Right hindlimb (tissue), 1 donor: ENCODE measurements at regions not wholly inside any gene's neighbourhood (a gene's known extent, or its start where the extent isn't known, plus 50 kb on each side); places are given as distances from the start of the nearest gene placed in this dataset.

Experiments used
- DNase-seq: peaks from one replicate; pipeline ENCODE4 v3.0.0-alpha.2; 2018

- DNase-seq, result no peak
Observed at GRCh38 chr7:47724335-47724982, 142.5 kb upstream of the TNS3 start.

- no peak for DNase-seq
Observed at GRCh38 chr7:47722126-47722525, 140.2 kb upstream of the TNS3 start.

DNA sequence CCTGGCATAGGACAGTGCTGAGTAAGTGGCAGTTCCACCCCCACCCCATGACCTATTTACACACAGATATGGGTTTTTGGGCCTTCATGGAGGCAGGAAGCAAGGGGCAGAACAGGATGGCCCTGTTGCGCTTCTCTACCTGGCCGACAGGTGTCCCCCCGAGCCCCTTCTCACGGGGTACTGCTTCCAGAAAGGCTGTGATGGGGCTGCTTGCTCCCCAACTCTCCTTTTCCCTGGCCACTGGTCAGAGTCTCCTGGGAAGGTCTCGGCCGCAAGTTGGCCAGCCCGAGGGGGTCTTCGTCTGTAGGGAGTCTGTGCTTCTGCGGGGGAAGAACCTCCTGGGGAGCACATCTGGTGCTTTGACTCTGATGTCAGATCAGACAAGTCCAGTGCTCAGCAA, 139.8 kb upstream of the TNS3 start:
- no peak for DNase-seq

DNA sequence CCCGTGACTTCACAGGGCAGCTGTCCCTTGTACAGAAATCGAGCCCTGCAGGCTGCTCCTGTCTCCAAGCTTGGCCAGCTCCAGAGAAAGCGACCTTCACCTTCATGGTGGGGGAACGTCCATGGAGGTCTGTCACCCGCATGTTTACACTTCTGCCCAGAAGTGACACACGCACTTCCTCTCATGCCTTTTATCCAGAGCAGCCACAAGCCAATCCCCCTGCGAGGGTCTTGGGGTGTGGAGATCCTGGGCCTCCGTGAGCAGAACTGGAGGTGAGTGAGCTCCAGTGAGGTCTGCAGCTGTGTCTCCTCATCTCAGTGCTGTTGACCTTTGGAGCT, 139.0 kb upstream of the TNS3 start:
- no peak for DNase-seq

GRCh38 chr7:47720141-47720906, 138.4 kb upstream of the TNS3 start:
- peak; percentile 88 for DNase-seq

GRCh38 chr7:47719675-47720074, 137.8 kb upstream of the TNS3 start:
- no peak for DNase-seq

GRCh38 chr7:47715631-47716068, 133.7 kb upstream of the TNS3 start:
- no peak for DNase-seq

GRCh38 chr7:47714669-47715607, 133.0 kb upstream of the TNS3 start:
- no peak for DNase-seq

- no peak for DNase-seq
Observed at GRCh38 chr7:47713595-47713994, 131.7 kb upstream of the TNS3 start.

DNA sequence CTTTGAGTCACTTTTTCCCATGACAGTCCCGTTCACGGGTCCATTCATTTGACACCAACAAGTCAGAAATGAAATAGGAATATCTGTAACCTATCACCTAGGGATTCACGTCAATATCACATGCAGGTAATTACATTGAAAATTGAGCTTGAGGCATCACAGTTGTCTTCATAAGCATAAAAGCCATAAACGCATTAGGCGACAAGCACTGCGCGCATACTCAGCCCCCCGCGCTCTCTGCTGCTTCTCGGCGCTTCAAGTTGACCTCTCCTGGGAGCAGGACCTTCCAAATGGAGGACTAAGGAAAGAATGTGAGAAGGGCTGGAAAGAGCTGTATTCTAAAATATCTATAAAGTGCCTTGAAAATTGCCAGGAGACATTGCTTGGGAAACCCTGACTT, 130.5 kb upstream of the TNS3 start:
- DNase-seq, result no peak

DNA sequence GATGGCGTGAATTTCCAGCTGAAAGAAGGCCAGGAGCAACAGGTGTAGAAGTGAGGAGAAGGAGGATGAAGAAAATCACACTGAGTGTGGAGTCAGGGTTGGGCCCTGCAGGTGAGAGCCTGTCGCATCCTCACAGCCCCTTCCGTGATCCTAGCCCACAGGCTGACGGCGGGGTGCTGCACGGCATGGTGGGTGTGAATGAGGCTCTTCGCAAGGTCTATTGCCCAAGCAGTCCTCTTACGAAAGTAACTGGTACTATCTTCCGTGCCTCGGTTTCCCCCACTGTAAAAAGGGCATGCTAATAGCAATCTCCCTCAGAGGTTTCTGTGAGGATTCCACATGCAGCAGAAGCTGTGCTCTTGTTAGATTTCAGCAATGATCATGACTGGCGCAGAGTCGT, 129.9 kb upstream of the TNS3 start:
- DNase-seq, result no peak

DNA sequence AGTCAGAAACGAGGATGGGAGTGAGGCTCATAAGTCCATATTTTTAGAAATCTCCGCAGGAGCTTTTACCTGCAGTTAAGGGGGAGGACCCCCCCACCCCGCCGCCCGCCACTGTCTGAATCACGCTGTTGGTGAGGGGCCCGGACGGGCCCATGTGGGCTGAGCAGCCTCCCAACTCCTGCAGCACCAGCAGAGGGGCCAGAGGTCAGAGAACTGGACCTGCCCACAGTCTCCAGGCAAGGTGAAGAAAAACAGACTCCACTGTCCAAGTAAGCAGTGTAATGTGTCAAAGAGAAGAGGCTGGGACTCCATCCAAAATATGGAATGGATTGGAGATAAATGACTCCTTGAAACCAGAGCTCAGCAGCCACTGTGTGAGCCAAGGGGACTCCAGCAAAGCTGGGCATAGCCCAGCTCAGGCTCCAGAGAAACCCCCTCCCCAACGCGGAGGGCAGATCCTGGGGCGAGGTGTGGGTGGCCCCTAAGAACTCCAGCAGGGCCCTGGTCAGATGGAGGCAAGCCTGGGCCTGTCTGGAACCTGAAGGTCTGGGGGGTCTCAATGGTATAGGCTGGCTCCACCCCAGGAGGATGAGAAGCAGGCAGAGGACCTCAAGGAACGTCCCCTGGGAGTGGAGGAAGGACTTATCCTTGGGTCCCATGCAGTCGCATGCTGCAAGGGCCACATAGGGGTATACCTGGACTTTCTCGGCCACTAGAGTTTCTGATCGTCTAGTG, 128.5 kb upstream of the TNS3 start:
- DNase-seq, result no peak

- no peak for DNase-seq
Observed at GRCh38 chr7:47709451-47709850, 127.5 kb upstream of the TNS3 start.

DNA sequence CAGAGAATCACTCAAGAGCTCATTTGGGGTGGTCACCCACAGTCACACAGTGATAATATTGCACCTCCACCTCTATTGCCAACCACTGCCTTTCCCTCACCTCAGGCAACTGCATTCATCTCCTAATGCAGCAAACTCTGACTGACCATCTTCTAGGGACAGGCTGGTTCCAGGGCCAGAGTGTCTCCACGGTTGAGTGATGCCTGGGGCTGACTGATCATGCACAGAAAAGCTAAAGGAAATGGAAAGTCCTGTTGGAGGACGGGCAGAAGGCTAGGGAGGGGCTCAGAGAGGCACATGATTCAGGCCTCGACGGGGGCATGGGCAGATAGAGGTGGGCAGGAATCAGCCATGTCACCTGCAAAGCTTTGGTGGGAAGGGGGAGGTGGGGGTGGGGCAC, 127.1 kb upstream of the TNS3 start:
- DNase-seq, result no peak

DNA sequence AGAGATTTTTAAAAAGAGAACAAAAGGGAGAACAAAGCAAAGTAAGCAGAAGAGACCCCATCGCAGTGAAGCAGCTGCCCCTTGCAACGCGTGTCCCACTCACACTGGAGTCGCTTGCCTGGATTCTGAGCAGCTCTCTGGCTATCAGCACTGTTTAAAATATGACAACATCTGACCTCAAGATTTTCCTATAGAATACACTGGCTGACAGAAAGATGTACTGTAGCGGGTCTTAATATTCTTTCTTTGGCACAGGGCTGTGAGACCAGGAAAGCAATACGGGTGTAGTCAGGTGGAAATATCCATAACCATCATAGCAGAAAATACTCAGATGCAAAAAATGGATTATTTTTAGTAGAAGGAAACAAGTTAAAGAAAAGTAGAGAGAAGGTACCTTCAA, 125.7 kb upstream of the TNS3 start:
- no peak for DNase-seq

DNA sequence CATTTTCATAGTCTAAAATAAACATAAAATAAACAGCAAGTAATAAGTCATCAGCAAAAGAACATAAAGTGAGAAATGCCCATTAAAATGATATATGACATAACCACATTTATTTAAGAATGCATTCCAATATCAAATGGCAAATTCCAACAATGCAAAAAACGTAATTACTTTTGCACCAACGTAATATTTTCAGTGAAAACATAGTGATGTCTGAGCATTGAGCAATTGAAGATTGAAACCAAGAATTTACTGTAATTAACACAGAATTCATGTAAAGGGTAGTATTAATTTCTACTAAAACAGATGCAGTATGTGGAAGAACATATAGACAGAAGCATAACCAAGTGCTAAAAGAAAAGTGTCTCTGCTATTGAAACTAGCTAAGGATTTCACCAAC, 123.0 kb upstream of the TNS3 start:
- no peak for DNase-seq

- no peak for DNase-seq
Observed at GRCh38 chr7:47702080-47702479, 120.2 kb upstream of the TNS3 start.

- no peak for DNase-seq
Observed at GRCh38 chr7:47698386-47698785, 116.5 kb upstream of the TNS3 start.

GRCh38 chr7:47697543-47697942, 115.6 kb upstream of the TNS3 start:
- no peak for DNase-seq

DNA sequence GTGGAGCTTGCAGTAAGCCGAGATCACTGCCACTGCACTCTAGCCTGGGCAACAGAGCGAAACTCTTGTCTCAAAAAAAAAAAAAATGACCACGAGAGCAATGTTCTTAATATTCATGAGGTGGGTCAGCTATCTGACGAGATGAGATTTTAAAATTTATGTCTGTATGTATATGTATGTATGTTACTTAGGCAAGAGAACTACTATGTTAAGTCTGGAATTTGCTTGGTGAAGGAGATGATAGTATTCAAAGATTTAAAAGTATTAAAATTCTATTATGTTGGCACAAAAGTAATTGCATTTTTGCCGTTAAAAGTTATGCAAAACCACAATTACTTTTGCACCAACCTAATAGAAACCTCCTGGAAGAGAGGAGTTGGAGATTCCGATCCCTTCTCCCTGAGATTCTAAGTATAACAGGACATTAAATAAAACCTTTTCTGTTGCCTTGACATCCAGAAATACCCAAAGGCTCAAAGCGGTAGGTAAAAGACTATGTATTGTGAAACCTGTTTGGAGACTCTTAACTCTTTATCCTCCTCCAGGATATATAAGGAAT, 114.3 kb upstream of the TNS3 start:
- DNase-seq, result no peak

DNA sequence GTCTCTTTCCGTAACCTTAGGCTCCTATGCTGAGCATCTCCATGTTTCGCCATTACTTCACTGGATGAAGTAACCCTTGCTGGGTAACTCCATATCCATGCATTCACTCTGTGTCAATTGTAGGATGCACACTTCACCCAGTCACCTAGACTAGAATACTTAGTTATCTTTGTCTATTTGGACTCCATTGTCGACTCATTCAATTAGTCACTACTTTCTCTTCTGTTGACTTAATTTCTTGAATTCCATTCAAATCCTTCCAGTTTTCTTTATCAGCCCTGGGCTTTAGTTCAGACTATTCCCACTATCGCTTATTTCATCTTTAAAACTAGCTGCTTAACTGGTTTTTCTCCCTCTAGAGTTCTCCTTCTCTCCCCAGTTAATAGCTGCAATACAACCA, 111.3 kb upstream of the TNS3 start:
- no peak for DNase-seq

GRCh38 chr7:47691988-47692387, 110.1 kb upstream of the TNS3 start:
- DNase-seq, result no peak
